NB4 (cell line): ENCODE measurements at regions not wholly inside any gene's neighbourhood (a gene's known extent, or its start where the extent isn't known, plus 50 kb on each side); places are given as distances from the start of the nearest gene placed in this dataset.
"Not testable (repeated sequence)": the region's sequence is repeated elsewhere in the genome, so short reads cannot be mapped to it uniquely, and the experiment has no call there.

Experiments
- DNase-seq: peaks from one replicate; pipeline ENCODE4 v3.0.0; 2010; ENCODE audit warnings: low read depth
- H3K4me3 ChIP-seq: one replicate; pipeline ENCODE4 v1.5.1; 2011; ENCODE audit warnings: mild to moderate bottlenecking, low read depth, low read length, moderate library complexity
- MYC ChIP-seq: IDR thresholded peaks from 2 replicates; pipeline ENCODE4 v1.6.1; 2011; ENCODE audit warnings: low read depth, low read length
- POLR2A ChIP-seq: IDR thresholded peaks from 2 replicates; pipeline ENCODE4 v1.6.1; 2011; ENCODE audit warnings: mild to moderate bottlenecking; ENCODE audit not compliant: insufficient read length; ENCODE audit errors: extremely low read depth
- TF ChIP-seq, protein P1 (sequence below): IDR thresholded peaks from one replicate; pipeline ENCODE4 v1.5.1; 2012; ENCODE audit warnings: low read depth, low read length
- TF ChIP-seq, protein P2 (sequence below): IDR thresholded peaks from 2 replicates; pipeline ENCODE4 v1.6.1; 2011; ENCODE audit warnings: low read depth, low read length

DNA sequence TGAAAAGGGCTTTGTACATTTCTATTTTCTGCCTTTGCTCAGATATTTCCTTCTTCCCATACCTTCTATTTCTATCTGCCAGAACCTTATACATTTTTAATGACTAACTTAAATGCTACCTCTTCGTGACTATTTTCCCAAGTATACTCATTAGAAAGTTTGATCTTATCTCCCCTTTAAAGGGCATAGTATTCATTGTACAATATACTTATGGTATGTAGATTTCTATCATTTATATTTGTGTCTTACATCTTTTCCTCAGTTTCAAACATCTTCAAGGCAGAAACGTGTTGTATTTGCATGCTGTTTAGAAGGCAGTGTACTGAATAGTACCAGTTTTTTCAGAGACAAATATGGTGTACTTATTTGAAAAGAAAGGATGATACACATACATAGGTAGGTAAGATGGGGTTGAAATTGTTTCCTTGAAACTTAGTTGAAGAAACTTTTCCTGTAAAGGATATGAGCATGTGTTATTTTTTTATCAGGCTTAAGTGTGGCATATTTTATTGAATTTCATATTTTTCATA, 518.1 kb upstream of the NUDT12 start:
- H3K4me3 ChIP-seq: no peak overlapping the region
- DNase-seq: no peak
- TF ChIP-seq, protein P1, sequence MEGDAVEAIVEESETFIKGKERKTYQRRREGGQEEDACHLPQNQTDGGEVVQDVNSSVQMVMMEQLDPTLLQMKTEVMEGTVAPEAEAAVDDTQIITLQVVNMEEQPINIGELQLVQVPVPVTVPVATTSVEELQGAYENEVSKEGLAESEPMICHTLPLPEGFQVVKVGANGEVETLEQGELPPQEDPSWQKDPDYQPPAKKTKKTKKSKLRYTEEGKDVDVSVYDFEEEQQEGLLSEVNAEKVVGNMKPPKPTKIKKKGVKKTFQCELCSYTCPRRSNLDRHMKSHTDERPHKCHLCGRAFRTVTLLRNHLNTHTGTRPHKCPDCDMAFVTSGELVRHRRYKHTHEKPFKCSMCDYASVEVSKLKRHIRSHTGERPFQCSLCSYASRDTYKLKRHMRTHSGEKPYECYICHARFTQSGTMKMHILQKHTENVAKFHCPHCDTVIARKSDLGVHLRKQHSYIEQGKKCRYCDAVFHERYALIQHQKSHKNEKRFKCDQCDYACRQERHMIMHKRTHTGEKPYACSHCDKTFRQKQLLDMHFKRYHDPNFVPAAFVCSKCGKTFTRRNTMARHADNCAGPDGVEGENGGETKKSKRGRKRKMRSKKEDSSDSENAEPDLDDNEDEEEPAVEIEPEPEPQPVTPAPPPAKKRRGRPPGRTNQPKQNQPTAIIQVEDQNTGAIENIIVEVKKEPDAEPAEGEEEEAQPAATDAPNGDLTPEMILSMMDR: no peak
- TF ChIP-seq, protein P2, sequence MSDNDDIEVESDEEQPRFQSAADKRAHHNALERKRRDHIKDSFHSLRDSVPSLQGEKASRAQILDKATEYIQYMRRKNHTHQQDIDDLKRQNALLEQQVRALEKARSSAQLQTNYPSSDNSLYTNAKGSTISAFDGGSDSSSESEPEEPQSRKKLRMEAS: no peak
- TF ChIP-seq POLR2A (no peak), MYC (no peak)

DNA sequence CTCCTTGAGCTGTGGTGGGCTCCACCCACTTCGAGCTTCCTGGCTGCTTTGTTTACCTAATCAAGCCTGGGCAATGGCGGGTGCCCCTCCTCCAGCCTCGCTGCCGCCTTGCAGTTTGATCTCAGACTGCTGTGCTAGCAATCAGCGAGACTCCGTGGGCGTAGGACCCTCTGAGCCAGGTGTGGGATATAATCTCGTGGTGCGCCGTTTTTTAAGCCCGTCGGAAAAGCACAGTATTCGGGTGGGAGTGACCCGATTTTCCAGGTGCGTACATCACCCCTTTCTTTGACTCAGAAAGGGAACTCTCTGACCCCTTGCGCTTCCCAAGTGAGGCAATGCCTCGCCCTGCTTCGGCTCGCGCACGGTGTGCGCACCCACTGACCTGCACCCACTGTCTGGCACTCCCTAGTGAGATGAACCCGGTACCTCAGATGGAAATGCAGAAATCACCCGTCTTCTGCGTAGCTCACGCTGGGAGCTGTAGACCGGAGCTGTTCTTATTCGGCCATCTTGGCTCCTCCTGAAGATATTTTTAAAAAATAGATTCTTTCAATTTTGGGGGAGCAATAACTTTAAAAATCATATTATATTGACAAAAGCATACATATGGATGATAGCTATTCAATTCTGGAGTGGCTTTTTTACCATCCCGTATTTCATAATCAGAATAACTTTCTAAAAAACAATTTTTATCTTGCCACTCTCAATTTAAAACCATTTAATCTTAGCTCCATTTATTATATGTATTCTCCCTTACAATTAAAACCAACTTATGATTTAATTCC, 517.5 kb upstream of the NUDT12 start:
- H3K4me3 ChIP-seq, DNase-seq: not testable (repeated sequence)

DNA sequence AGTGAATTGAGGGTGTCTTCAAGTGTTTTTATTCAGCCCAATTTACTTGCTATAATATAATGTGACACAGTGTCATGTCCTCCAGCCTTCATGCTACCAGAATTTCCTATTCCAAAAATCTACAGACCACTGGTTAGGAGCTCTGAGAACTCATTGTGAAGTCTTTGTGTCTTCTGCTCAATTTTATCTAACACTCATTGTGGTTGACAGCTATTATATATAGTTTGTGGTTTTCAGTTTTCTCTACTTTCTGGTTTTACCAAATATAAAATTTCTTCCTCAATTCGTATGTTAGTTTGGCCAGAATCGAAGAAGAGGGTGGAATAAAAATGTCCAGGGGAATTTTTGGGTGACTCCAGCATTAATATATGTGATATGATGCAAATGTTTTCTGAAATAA, 509.3 kb upstream of the NUDT12 start:
- TF ChIP-seq MYC (no peak), POLR2A (no peak)
- TF ChIP-seq, protein P2: no peak
- TF ChIP-seq, protein P1: no peak
- no peak for DNase-seq
- no peak overlapping the region for H3K4me3 ChIP-seq

- no peak overlapping the region for H3K4me3 ChIP-seq
- no peak for DNase-seq
- no peak for TF ChIP-seq POLR2A
- TF ChIP-seq, protein P1: no peak
- TF ChIP-seq MYC: no peak
- TF ChIP-seq, protein P2: no peak
Observed at GRCh38 chr5:104062621-104063377, 500.2 kb upstream of the NUDT12 start.

GRCh38 chr5:104061707-104062106, 499.1 kb upstream of the NUDT12 start:
- DNase-seq: no peak
- TF ChIP-seq, protein P1: no peak
- TF ChIP-seq POLR2A (no peak), MYC (no peak)
- TF ChIP-seq, protein P2: no peak
- H3K4me3 ChIP-seq: no peak overlapping the region

DNA sequence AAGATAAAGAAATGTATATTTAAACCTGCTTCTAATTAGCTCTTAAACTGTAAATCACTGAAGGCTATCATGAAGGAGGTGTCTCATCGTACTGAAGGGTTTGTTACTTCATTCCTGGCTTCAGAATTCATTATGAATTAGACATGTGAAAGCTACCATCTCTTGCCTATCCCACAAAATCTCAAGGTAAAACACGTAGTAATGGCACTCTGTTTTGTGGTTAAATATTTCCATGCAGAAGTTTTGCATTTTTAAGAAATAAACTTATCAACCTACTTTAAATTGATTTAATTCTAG, 490.7 kb upstream of the NUDT12 start:
- no peak overlapping the region for H3K4me3 ChIP-seq
- TF ChIP-seq MYC (no peak), POLR2A (no peak)
- TF ChIP-seq, protein P2: no peak
- TF ChIP-seq, protein P1: no peak
- no peak for DNase-seq
